Peyer's patch (tissue), 4 donors: ENCODE measurements at regions not wholly inside any gene's neighbourhood (a gene's known extent, or its start where the extent isn't known, plus 50 kb on each side); places are given as distances from the start of the nearest gene placed in this dataset.

Experiments used
- CTCF ChIP-seq, 6 experiments: fragments of 450-650 bp in 4 of 6; fragments of 200-600 bp in 2 of 6; sonication (generic) in 1 of 6; IDR thresholded peaks; one replicate each; pipeline ENCODE4 v1.5.1; 2017 to 2019; ENCODE audit warnings: antibody characterized with exemption in 6 of 6, mild to moderate bottlenecking in 3 of 6, moderate library complexity in 1 of 6
- POLR2A ChIP-seq, 2 donors: fragments of 450-650 bp; IDR thresholded peaks; one replicate each; pipeline ENCODE4 v1.5.1; 2017; ENCODE audit warnings: antibody characterized with exemption in 2 of 2, mild to moderate bottlenecking in 2 of 2, moderate library complexity in 2 of 2

GRCh38 chr14:25226214-25226613 lies 176.3 kb upstream of the STXBP6 start:
- TF ChIP-seq CTCF (IDR thresholded peaks at IDR 0.05), result no peak
- no peak for TF ChIP-seq POLR2A (IDR thresholded peaks at IDR 0.05)
